Keratinocyte (primary cell): ENCODE measurements at regions not wholly inside any gene's neighbourhood (a gene's known extent, or its start where the extent isn't known, plus 50 kb on each side); places are given as distances from the start of the nearest gene placed in this dataset.

ENCODE experiments used
- DNase-seq: peaks from one replicate; pipeline ENCODE4 v3.0.0-alpha.2; 2011; ENCODE audit warnings: low read depth, missing footprints, low spot score
- FAIRE-seq: peaks from 2 replicates; lab custom pipeline; 2011; peaks lifted over from hg19 to GRCh38; lab: Jason Lieb, UNC
- H2AFZ ChIP-seq: 2 replicates; pipeline ENCODE4 v1.6.0; 2012; ENCODE audit warnings: low read length, control low read depth, inconsistent platforms; ENCODE audit not compliant: control insufficient read depth
- H3K27ac ChIP-seq: 2 replicates; pipeline ENCODE4 v1.5.1; 2011; ENCODE audit warnings: low read length; ENCODE audit not compliant: control insufficient read depth, insufficient read depth
- H3K27me3 ChIP-seq: 3 replicates; pipeline ENCODE4 v1.6.0; 2011; ENCODE audit warnings: low read length; ENCODE audit not compliant: control insufficient read depth, insufficient read depth; ENCODE audit errors: extremely low read depth
- H3K36me3 ChIP-seq, 2 experiments: 2 replicates in 1 of 2; 3 replicates in 1 of 2; pipeline ENCODE4 v1.5.1; 2011; ENCODE audit warnings: low read length in 2 of 2, mild to moderate bottlenecking in 1 of 2; ENCODE audit not compliant: control insufficient read depth in 2 of 2, insufficient read depth in 2 of 2; ENCODE audit errors: extremely low read depth in 1 of 2
- H3K4me1 ChIP-seq: 3 replicates; pipeline ENCODE4 v1.5.1; 2011; ENCODE audit warnings: low read length; ENCODE audit not compliant: control insufficient read depth, insufficient read depth; ENCODE audit errors: extremely low read depth
- H3K4me2 ChIP-seq: 3 replicates; pipeline ENCODE4 v1.6.0; 2011; ENCODE audit warnings: low read depth, low read length; ENCODE audit not compliant: control insufficient read depth, insufficient read depth; ENCODE audit errors: extremely low read depth
- H3K4me3 ChIP-seq, 3 experiments: fragments of 200-600 bp in 1 of 3; sonication (generic) in 1 of 3; 2 replicates in 2 of 3; 3 replicates in 1 of 3; pipeline ENCODE4 v1.5.1; 2011 to 2016; ENCODE audit warnings: low read length in 3 of 3, mild to moderate bottlenecking in 3 of 3, control low read depth in 2 of 3, inconsistent platforms in 1 of 3, low read depth in 1 of 3, mixed read lengths in 1 of 3, mixed run types in 1 of 3, moderate library complexity in 1 of 3; ENCODE audit not compliant: control insufficient read depth in 2 of 3, insufficient read depth in 2 of 3; ENCODE audit errors: extremely low read depth in 1 of 3
- H3K79me2 ChIP-seq: 2 replicates; pipeline ENCODE4 v1.6.0; 2012; ENCODE audit warnings: low read length; ENCODE audit not compliant: control insufficient read depth, insufficient read depth
- H3K9ac ChIP-seq: 3 replicates; pipeline ENCODE4 v1.6.0; 2011; ENCODE audit warnings: low read length; ENCODE audit not compliant: control insufficient read depth, insufficient read depth; ENCODE audit errors: extremely low read depth
- H3K9me1 ChIP-seq: 3 replicates; pipeline ENCODE4 v1.6.0; 2011; ENCODE audit warnings: low read length; ENCODE audit not compliant: control insufficient read depth, insufficient read depth; ENCODE audit errors: extremely low read depth
- H3K9me3 ChIP-seq: 2 replicates; pipeline ENCODE4 v1.5.1; 2012; ENCODE audit warnings: low read depth, low read length; ENCODE audit not compliant: control insufficient read depth
- H4K20me1 ChIP-seq: 3 replicates; pipeline ENCODE4 v1.6.0; 2011; ENCODE audit warnings: low read length; ENCODE audit not compliant: control insufficient read depth, insufficient read depth; ENCODE audit errors: extremely low read depth
- CTCF ChIP-seq, 3 experiments: IDR thresholded peaks in 1 of 3; conservative IDR thresholded peaks in 1 of 3; optimal IDR thresholded peaks in 1 of 3; 2 replicates in 2 of 3; 3 replicates in 1 of 3; pipeline versions ENCODE3 to v1.5.1; 2011; ENCODE audit warnings: low read length in 3 of 3, mild to moderate bottlenecking in 3 of 3, moderate library complexity in 2 of 3, control low read depth in 1 of 3, inconsistent platforms in 1 of 3; ENCODE audit not compliant: insufficient read depth in 2 of 3; ENCODE audit errors: extremely low read depth in 1 of 3
- EZH2 ChIP-seq: IDR thresholded peaks from one replicate; pipeline ENCODE4 v1.6.1; 2012; ENCODE audit warnings: inconsistent platforms, mild to moderate bottlenecking, low read length, moderate library complexity
- dilution Hi-C: fragments of 300-500 bp; cut with MboI; formaldehyde crosslinking; loops from one replicate; pipeline ENCODE4 v1.7.0; 2020; ENCODE audit warnings: low sequenced_read_pairs; ENCODE audit not compliant: extremely low pct_ligation_motif_present

GRCh38 chr13:83153848-83154247 is 728.4 kb downstream of the SLITRK1 start:
- FAIRE-seq, result no peak
- DNase-seq, result no peak
- no peak for TF ChIP-seq CTCF (optimal IDR thresholded peaks at IDR 0.05 in 1 of 3, IDR thresholded peaks at IDR 0.05 in 1 of 3, conservative IDR thresholded peaks at IDR 0.05 in 1 of 3; ENCODE audit: extremely low read depth in 1 of 3, insufficient read depth in 2 of 3, low read length in 3 of 3)
- TF ChIP-seq EZH2, result no peak
- H3K9ac ChIP-seq, result no peak overlapping the region
- no peak overlapping the region for H3K27ac ChIP-seq
- H4K20me1 ChIP-seq, result no peaks in the 10 kb centered on the region
- no peaks in the 10 kb centered on the region for H3K9me1 ChIP-seq
- dilution Hi-C loops, result no loop called here
- H2AFZ ChIP-seq, result no peak overlapping the region
- no peaks in the 10 kb centered on the region for H3K27me3 ChIP-seq
- H3K36me3 ChIP-seq, result no peaks in the 10 kb centered on the region
- no peaks in the 10 kb centered on the region for H3K9me3 ChIP-seq
- no peaks in the 10 kb centered on the region for H3K79me2 ChIP-seq
- no peak overlapping the region for H3K4me2 ChIP-seq
- H3K4me3 ChIP-seq, result no peak overlapping the region
- H3K4me1 ChIP-seq, result no peaks in the 10 kb centered on the region

GRCh38 chr13:83151308-83151660 is 731.0 kb downstream of the SLITRK1 start:
- H3K4me2 ChIP-seq, result no peak overlapping the region
- H3K27ac ChIP-seq, result no peak overlapping the region
- no peak for TF ChIP-seq EZH2
- TF ChIP-seq CTCF (optimal IDR thresholded peaks at IDR 0.05 in 1 of 3, IDR thresholded peaks at IDR 0.05 in 1 of 3, conservative IDR thresholded peaks at IDR 0.05 in 1 of 3; ENCODE audit: extremely low read depth in 1 of 3, insufficient read depth in 2 of 3, low read length in 3 of 3), result no peak
- no peak overlapping the region for H3K9ac ChIP-seq
- H3K36me3 ChIP-seq, result no peaks in the 10 kb centered on the region
- no peaks in the 10 kb centered on the region for H3K9me1 ChIP-seq
- no peaks in the 10 kb centered on the region for H3K4me1 ChIP-seq
- no peak overlapping the region for H2AFZ ChIP-seq
- no peaks in the 10 kb centered on the region for H3K79me2 ChIP-seq
- no peaks in the 10 kb centered on the region for H3K27me3 ChIP-seq
- DNase-seq, result no peak
- dilution Hi-C loops, result no loop called here
- FAIRE-seq, result no peak
- H3K4me3 ChIP-seq, result no peak overlapping the region
- no peaks in the 10 kb centered on the region for H3K9me3 ChIP-seq
- no peaks in the 10 kb centered on the region for H4K20me1 ChIP-seq
